GM19455 (cell line): ENCODE measurements at regions not wholly inside any gene's neighbourhood (a gene's known extent, or its start where the extent isn't known, plus 50 kb on each side); places are given as distances from the start of the nearest gene placed in this dataset.
"Not testable (repeated sequence)": the region's sequence is repeated elsewhere in the genome, so short reads cannot be mapped to it uniquely, and the experiment has no call there.

Experiments used
- ATAC-seq: cut with Tn5 transposase; IDR thresholded peaks from one replicate; pipeline ENCODE4 v1.9.1; 2021; ENCODE audit not compliant: unreplicated experiment

- ATAC-seq, result no peak
These were observed 62.6 kb downstream of the DUSP6 start for GRCh38 chr12:89289720-89290119.

- no peak for ATAC-seq
These were observed 63.3 kb downstream of the DUSP6 start for GRCh38 chr12:89288959-89289358.

- ATAC-seq, result no peak
These were observed 65.8 kb downstream of the DUSP6 start for GRCh38 chr12:89286501-89286900.

- ATAC-seq, result no peak
These were observed 70.8 kb downstream of the DUSP6 start for GRCh38 chr12:89281539-89281867.

- no peak for ATAC-seq
These were observed 71.3 kb downstream of the DUSP6 start for GRCh38 chr12:89280833-89281538.

- ATAC-seq, result no peak
These were observed 72.8 kb downstream of the DUSP6 start for GRCh38 chr12:89279499-89279898.

GRCh38 chr12:89278862-89279261 is 73.4 kb downstream of the DUSP6 start:
- no peak for ATAC-seq

- no peak for ATAC-seq
These were observed 74.1 kb downstream of the DUSP6 start for GRCh38 chr12:89278169-89278568.

GRCh38 chr12:89276860-89277259 is 75.4 kb downstream of the DUSP6 start:
- no peak for ATAC-seq

GRCh38 chr12:89273525-89273924 is 78.8 kb downstream of the DUSP6 start:
- no peak for ATAC-seq

- no peak for ATAC-seq
These were observed 81.8 kb downstream of the DUSP6 start for GRCh38 chr12:89270548-89270947.

- no peak for ATAC-seq
These were observed 83.1 kb downstream of the DUSP6 start for GRCh38 chr12:89269174-89269573.

- ATAC-seq, result no peak
These were observed 84.9 kb downstream of the DUSP6 start for GRCh38 chr12:89267404-89267803.

- not testable (repeated sequence) for ATAC-seq
These were observed 85.6 kb downstream of the DUSP6 start for GRCh38 chr12:89266574-89267188.

- ATAC-seq, result no peak
These were observed 87.5 kb downstream of the DUSP6 start for GRCh38 chr12:89264837-89265236.

GRCh38 chr12:89263900-89264299 is 88.4 kb downstream of the DUSP6 start:
- ATAC-seq, result no peak

GRCh38 chr12:89262855-89263552 is 89.3 kb downstream of the DUSP6 start:
- no peak for ATAC-seq

GRCh38 chr12:89261982-89262381 is 90.3 kb downstream of the DUSP6 start:
- ATAC-seq, result no peak

GRCh38 chr12:89260841-89261637 is 91.3 kb downstream of the DUSP6 start:
- no peak for ATAC-seq

GRCh38 chr12:89259821-89260220 is 92.5 kb downstream of the DUSP6 start:
- ATAC-seq, result no peak

- no peak for ATAC-seq
These were observed 93.9 kb downstream of the DUSP6 start for GRCh38 chr12:89258240-89258969.
